ENCODE measurements at regions not wholly inside any gene's neighbourhood (a gene's known extent, or its start where the extent isn't known, plus 50 kb on each side); places are given as distances from the start of the nearest gene placed in this dataset.

DNA sequence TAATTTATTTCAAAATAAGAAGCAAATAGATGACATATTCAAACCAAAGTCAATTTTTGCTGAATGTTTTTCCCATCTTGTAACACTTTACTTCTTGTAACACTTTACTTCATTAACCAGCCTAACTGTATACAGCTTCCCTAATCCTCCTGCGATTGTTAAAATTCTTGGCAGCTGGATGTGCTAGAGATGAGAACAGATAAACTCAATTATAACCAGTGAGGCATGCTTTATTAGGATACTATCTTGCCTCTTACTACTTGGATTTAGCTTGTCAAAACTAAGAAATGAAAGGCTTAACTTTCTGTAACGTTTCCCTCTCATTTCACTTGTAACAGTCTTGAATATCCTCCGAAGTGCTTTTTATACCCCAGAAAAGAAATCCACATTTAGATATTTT lies 94.1 kb upstream of the BMP5 start:
- Histone ChIP-seq H3K27ac (ENCODE audit: extremely low read length, insufficient read depth, low read length) (no peak overlapping the region), H4K20me1 (ENCODE audit: insufficient read depth, low read length) (no peaks in the 10 kb centered on the region), H2AFZ (ENCODE audit: low read length) (no peak overlapping the region), H3K4me1 (ENCODE audit: insufficient read depth, low read length) (no peaks in the 10 kb centered on the region), H3K9me3 (ENCODE audit: low read length) (no peaks in the 10 kb centered on the region), H3K79me2 (ENCODE audit: insufficient read depth, low read length) (no peaks in the 10 kb centered on the region), H3K36me3 (replicated peaks in 1 of 2; ENCODE audit: control insufficient read depth in 1 of 2, insufficient read depth in 2 of 2, low read length in 2 of 2) (no peaks in the 10 kb centered on the region), H3K4me3 (replicated peaks in 1 of 3; ENCODE audit: insufficient read depth in 1 of 3, low read depth in 2 of 3, low read length in 3 of 3) (no peak overlapping the region), H3K27me3 (ENCODE audit: control insufficient read depth in 1 of 2, insufficient read depth in 2 of 2, low read length in 2 of 2) (no peaks in the 10 kb centered on the region), H3K4me2 (ENCODE audit: low read depth, low read length) (no peak overlapping the region), H3K9ac (ENCODE audit: insufficient read depth, low read depth, low read length) (no peak overlapping the region)
- no peak for FAIRE-seq
- ATAC-seq = no peak
- POLR2A ChIA-PET = no interaction called here
- intact Hi-C loops (cut with micrococcal nuclease; ENCODE audit: unreplicated experiment) = no loop called here
- BruUV-seq (replicated peaks) = no TSS peak
- in situ Hi-C loops (cut with HindIII; ENCODE audit: extremely low pct_ligation_motif_present, low pct_unique_long_range_greater_than_20kb) = loop anchor here (25.0 kb wide), 2 partner anchors 532 to 682 kb away; no protein-coding TSS in a partner anchor
- TF ChIP-seq, protein P1, sequence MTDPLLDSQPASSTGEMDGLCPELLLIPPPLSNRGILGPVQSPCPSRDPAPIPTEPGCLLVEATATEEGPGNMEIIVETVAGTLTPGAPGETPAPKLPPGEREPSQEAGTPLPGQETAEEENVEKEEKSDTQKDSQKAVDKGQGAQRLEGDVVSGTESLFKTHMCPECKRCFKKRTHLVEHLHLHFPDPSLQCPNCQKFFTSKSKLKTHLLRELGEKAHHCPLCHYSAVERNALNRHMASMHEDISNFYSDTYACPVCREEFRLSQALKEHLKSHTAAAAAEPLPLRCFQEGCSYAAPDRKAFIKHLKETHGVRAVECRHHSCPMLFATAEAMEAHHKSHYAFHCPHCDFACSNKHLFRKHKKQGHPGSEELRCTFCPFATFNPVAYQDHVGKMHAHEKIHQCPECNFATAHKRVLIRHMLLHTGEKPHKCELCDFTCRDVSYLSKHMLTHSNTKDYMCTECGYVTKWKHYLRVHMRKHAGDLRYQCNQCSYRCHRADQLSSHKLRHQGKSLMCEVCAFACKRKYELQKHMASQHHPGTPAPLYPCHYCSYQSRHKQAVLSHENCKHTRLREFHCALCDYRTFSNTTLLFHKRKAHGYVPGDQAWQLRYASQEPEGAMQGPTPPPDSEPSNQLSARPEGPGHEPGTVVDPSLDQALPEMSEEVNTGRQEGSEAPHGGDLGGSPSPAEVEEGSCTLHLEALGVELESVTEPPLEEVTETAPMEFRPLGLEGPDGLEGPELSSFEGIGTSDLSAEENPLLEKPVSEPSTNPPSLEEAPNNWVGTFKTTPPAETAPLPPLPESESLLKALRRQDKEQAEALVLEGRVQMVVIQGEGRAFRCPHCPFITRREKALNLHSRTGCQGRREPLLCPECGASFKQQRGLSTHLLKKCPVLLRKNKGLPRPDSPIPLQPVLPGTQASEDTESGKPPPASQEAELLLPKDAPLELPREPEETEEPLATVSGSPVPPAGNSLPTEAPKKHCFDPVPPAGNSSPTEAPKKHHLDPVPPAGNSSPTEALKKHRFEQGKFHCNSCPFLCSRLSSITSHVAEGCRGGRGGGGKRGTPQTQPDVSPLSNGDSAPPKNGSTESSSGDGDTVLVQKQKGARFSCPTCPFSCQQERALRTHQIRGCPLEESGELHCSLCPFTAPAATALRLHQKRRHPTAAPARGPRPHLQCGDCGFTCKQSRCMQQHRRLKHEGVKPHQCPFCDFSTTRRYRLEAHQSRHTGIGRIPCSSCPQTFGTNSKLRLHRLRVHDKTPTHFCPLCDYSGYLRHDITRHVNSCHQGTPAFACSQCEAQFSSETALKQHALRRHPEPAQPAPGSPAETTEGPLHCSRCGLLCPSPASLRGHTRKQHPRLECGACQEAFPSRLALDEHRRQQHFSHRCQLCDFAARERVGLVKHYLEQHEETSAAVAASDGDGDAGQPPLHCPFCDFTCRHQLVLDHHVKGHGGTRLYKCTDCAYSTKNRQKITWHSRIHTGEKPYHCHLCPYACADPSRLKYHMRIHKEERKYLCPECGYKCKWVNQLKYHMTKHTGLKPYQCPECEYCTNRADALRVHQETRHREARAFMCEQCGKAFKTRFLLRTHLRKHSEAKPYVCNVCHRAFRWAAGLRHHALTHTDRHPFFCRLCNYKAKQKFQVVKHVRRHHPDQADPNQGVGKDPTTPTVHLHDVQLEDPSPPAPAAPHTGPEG (CRISPR knock-in tag; IDR thresholded peaks at IDR 0.05) = no peak
- no peak for TF ChIP-seq SP4 (CRISPR knock-in tag; IDR thresholded peaks at IDR 0.05)
- TF ChIP-seq, protein P2, sequence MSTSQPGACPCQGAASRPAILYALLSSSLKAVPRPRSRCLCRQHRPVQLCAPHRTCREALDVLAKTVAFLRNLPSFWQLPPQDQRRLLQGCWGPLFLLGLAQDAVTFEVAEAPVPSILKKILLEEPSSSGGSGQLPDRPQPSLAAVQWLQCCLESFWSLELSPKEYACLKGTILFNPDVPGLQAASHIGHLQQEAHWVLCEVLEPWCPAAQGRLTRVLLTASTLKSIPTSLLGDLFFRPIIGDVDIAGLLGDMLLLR (CRISPR knock-in tag; IDR thresholded peaks at IDR 0.05) = no peak
- no peak for DNase-seq (ENCODE audit: low spot score)
- CTCF ChIA-PET (ENCODE audit: low intra/inter-chr PET ratio, low total read pairs) = no interaction called here
- under 1% methylated on average over 3 of the region's 3 CpGs for WGBS (ENCODE audit: low lambda C conversion rate)

Measured in HepG2 (cell line).